ENCODE measurements at regions not wholly inside any gene's neighbourhood (a gene's known extent, or its start where the extent isn't known, plus 50 kb on each side); places are given as distances from the start of the nearest gene placed in this dataset.
"Not testable (repeated sequence)": the region's sequence is repeated elsewhere in the genome, so short reads cannot be mapped to it uniquely, and the experiment has no call there.

DNA sequence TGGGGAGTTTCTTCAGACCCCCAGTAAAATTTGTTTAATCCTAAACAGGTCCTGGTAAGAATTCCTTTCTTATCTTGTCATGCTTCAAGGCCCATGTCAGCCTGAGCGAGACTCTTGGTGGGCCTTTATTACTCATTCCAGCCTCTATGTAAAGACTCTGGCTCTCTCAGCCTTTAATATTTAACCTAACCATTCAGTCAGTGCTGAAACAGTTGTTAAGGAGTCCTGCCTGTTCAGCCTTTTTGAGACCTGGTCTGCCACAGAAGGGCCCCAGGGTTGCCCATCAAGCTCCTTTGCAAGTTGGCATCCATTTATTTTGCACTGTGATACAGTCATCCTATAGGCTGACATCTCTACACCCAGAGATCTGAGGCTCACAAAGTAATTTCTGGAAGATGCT, 107.7 kb upstream of the VANGL1 start:
- no peak for DNase-seq (ENCODE audit: low spot score)

DNA sequence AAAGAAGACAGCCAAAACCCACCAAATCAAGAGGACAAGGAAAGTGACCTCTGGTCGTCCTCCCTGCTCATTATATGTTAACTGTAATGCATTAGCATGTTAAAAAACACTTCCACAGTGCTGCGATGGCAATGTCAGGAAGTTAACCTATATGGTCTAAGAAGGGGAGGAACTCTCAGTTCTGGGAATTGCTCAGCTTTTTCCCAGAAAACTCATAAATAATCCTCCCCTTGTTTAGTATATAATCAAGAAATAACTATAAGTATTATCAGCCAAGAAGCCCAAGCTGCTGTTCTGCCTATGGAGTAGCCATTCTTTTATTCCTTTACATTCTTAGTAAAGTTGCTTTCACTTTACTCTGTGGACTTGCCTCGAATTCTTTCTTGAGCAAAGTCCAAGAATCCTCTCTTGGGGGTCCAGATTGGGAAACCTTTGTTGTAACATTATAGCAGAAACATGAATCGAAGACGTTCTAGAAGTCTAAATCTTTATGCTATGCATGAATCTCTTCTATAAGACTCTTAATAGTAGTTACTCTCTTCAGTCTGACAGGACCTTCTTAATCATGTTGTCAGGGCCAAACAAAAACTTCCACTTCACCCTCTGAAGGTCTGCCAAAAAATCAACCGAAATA, 110.0 kb upstream of the VANGL1 start:
- DNase-seq (ENCODE audit: low spot score) = no peak

DNA sequence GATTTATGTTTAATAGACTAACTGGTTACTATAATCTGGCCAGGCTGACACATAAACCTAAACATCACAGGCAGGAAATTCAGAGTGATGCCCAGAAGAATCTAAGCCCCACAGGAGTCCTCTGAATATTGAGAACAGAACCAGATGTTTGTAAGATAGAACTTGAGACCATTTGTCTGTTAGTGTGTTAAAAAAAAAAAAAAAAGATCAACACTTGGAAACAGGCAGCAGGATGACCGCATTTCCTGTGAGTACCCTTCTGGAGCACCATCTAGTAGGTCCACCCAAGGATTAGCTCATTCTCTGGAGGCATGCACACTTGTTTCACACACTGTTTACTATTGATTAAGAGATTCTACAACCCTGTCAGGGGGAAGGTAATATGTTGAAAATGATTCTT, 111.4 kb upstream of the VANGL1 start:
- DNase-seq (ENCODE audit: low spot score) = peak; percentile 68

DNA sequence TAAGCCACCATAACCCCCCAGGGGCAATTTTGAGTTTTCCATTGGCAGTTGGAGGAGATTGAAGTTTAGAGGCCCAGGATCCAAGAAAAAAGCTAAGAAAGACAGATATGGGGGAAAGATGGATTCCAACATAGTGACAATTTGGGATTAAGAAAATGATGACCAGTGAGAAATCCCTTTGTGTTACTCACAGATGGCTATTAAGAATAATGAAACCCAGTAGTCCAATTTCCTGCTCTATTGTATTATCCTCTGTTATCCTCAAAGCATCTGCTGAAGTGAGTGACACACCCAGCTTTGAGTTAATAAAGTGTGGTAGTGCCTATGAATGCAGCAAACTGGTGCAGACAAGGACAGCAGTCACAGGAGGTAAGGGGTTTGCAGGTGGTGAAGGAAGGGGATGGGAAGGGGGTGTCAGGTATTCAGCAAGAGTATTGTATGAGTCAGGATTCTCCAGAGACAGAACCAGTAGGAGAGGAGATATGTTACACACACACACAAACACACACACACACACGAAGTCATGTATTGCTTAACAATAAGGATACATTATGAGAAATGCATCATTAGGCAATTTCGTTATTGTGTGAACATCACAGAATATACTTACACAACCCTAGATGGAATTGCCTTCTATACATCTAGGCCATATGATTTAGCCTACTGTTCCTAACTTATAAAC, 112.4 kb upstream of the VANGL1 start:
- DNase-seq (ENCODE audit: low spot score) = no peak

DNA sequence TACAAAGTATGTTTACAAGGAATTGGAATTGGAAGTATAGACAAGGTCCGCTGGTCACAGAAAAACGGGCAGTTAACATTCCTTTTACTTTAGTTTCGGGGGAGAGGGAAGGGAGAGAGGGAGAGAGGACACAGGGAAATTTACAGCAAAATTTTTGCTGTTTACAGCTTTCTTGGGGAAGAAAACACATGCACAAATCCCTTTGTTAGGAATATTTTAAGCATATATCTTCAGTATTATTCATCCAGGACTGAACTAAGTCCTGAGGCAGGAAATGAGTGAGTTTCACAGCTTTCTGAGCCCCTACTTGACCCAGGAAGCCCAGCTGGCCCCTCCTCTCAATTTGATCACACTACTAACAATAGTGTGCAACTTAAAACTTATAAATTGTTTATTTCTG, 113.4 kb upstream of the VANGL1 start:
- not testable (repeated sequence) for DNase-seq (ENCODE audit: low spot score)

DNA sequence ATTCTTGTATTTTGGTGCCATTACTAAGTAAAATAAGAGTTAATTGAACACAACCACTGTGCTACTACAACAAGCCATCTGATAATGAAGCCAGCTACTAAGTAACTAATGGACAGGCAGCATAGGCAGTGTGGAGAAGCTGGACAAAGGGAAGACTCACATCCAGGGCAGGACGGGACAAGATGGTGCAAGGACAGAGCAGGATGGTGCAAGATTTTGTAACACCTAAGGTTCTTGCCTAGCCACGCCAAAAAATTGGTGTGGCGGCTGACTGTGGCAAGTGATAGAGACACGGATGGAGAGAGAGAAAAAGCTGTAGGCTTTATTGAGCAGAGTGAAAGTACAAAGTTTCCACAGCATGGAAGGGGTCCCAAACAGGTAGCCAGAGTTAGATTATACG, 114.0 kb upstream of the VANGL1 start:
- no peak for DNase-seq (ENCODE audit: low spot score)

DNA sequence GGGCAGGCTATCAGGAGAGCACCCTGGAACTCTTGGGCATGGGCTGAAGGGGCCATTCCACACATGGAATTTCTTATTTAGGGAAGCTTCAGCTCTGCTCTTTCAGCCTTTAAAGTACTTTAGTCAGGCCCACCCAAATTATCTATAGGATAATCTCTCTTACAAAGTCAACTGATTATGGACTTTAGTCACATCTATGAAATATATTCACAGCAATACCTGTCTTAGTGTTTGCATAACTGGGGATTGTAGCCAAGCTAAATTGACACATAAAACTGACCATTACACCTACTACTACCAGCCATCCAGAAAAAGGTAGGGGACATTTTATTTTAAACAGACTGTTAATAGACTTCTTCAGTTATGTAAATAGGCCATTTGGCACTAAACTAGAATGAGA, 114.9 kb upstream of the VANGL1 start:
- no peak for DNase-seq (ENCODE audit: low spot score)

DNA sequence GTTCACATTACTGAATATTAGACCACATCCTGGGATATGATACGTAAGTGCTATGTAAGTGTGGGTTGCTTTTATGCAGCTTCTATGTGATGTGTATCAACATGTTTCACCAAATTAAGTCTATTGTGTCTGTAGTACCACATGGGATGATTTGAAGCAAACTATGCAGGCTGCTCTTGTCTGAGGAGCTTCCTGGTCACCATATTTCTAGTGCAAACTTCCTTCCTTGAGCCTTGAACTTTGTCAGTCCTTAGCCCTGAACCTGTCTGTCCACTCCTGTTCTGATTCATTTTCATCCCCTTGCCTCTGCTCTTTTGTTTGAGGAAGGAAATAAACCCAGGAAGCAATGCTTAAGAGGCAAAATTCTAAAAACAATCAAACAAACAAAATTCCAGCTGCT, 117.5 kb upstream of the VANGL1 start:
- no peak for DNase-seq (ENCODE audit: low spot score)

DNA sequence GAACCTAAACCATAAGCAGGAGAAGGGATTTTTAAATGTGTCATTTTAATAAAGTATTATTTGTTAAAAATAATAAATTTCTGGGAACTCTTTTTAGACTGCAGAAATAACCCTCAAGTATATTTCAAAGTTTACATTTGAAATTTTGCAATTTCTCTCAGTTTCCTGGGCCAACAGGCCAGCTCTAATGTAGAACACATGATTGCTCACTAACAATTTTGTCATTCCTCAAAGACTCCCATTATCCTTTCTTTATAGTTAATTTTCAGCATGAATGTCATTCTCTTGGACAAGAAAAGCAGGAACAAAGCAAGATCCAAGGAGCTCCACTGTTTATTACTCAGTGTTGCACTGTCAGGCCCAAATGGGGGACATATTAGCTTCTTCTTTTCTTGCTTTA, 119.4 kb upstream of the VANGL1 start:
- DNase-seq (ENCODE audit: low spot score) = no peak

DNA sequence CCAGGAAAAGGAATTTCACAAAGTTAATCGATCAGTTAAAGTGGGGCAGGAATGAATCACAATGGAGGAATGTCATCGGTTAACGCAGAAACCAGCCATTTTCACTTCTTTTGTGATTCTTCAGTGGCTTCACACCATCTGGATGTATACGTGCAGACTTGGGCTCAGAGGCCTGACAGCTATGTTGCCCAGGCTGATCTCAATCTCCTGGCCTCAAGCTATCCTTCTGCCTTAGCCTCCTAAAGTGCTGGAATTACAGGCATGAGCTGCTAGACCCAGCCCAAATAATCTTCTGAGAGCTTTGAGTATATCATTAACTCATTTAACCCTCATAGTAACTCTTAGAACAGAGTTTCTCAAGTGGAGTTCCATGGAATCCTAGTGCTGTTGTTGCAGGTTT, 126.5 kb upstream of the VANGL1 start:
- DNase-seq (ENCODE audit: low spot score) = no peak

DNA sequence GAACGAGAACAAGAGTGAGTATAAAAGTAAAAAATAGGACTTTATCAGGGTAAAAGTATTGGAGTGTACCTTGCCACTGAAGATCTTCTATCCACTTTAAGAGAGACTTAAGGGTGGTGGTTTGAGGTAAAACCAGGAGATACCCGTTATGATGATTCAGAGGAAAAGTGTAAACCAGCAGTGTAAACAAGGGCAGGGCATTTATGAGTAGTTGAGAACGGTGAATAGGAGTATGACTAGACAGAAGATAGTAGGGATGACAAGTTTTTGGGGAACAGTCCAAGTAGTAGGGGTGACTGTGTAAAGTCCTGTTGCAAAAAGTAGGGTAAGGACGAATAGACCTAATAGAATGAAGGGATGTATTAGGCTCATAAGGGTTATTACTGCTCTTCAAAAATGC, 131.5 kb upstream of the VANGL1 start:
- DNase-seq (ENCODE audit: low spot score) = not testable (repeated sequence)

DNA sequence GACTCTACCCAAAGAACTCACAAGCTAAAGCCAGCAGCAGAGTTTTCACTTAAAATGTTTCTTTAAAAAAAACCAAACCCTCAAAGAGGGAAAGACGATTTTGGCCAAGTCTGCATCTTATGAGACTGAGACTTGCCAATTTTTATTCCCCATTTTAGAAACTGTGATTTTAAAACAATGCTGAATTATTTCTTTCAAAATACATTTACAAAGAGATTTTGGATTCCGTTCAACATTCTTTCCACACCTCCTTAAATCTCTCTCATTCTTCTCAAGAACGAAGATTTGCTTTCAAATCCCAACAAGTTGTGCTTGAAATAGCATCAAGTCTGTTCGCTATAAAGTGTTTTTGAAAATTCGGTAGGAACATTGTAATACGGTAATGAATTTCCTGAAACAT, 133.9 kb upstream of the VANGL1 start:
- no peak for DNase-seq (ENCODE audit: low spot score)

DNA sequence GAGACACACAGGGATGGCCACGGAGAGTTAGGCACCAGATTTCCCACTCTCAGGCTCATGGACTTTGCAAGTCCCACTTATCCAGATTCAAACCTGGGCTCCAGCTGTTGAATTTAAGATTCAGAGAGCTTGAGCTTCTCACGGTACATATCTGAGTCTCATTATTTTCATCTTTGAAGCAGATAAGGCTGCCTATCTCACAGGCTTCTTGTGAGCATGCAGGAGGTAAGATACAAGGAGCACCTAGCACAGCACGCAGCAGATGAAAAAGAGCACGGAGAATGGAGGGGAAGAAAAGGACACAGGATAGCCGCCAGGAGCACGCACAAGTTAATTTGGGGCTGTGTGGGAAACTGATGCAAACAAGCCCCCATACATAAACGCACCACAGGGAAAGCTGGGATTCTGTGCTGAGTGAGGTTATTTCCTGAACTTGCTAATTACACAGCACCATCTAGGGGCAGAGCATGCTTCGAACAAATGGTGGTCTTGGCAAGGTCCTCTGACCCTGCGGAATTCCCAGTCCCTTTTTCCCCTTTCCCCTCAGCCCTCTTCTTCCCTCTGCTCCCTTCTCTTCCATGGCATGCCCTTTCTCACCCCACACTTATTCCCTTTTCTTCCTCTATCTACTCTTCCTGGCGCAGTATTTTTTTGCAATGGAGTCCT, 134.7 kb upstream of the VANGL1 start:
- DNase-seq (ENCODE audit: low spot score) = peak; percentile 66

DNA sequence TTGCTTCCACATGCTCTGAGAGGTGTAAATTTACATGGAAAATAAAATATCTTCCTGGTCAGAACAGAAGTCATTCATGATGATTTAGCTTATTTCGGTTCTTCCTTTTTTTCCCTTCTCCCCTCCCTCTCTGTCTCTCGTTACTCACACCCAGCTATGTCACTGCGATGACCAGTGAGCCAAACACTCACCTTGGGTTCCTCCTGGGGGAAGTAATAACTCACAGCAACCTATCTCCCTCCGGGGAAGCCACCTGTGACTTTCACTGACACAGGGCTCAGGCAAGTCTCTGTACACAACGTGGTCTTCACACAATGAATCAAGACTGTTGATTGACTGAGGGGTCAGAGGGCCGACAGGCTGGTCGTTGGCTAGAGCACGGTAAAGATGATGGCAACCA, 135.3 kb upstream of the VANGL1 start:
- DNase-seq (ENCODE audit: low spot score) = no peak

DNA sequence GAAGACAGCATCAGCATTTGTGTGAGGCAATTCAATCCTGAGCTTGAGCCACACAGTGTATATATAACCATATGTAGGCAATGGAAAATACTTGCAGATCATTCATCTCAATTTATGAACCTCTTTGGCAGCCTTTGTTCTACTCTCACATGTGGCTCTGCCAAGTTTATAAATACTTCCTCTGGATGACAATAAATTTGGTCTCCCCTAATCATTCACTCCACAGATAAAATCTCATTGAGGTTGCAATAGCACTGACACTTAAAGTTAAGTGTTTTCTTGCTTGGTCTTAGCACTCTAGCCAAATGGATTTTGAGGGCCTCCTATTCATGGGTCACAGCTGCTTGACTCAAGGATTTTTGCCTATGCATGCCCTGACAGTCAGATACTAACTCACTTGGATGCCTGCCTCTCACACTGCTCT, 136.6 kb upstream of the VANGL1 start:
- DNase-seq (ENCODE audit: low spot score) = peak; percentile 59

DNA sequence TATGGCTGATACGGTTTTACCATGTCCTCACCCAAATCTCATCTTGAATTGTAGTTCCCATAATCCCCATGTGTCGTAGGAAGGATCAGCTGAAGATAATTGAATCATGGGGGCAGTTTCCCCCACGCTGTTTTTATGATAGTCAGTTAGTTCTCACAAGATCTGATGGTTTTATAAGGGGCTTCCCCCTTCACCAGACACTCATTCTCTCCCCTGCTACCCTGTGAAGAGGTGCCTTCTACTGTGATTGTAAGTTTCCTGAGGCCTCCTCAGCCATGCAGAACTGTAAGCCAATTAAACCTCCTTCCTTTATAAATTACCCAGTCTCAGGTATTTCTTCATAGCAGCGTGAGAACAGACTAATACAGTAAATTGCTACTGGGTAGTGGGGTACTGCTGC, 139.6 kb upstream of the VANGL1 start:
- not testable (repeated sequence) for DNase-seq (ENCODE audit: low spot score)

DNA sequence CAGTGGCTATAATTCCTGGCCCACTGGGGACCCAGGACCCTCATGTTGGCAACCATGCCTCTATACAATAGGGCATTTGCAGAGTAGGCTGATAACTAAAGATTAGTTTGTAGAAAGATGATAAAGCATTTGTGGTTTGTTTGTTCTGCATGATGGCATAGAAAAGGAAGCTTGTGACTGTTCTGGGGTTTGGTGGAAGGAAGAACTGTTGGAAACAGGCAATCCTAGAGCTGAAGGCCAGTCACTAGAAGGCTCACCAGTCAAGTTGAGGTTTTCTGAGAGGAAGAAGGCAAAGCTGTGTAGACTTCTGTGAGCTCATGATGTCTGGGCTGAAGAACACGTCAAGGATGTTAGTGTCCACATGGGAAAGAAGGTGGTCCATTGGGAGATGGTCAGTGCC, 140.3 kb upstream of the VANGL1 start:
- DNase-seq (ENCODE audit: low spot score) = no peak

DNA sequence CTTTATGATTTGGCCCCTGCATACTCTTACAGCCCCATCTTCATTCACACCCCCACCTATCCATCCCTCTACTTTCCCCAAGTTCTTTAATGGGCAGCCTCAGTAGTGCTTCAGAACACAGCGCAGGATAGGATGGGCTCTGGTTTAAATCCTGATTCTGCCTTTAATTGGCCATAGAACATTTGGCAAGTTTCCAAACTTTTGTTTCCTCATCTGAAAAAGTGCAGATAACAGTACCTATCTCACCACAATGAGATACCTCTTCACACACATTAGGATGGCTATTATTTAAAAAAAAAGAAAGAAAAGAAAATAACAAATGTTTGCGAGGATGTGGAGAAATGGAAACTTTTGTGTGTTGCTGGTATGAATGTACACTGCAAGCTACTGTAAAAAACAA, 142.5 kb upstream of the VANGL1 start:
- no peak for DNase-seq (ENCODE audit: low spot score)

DNA sequence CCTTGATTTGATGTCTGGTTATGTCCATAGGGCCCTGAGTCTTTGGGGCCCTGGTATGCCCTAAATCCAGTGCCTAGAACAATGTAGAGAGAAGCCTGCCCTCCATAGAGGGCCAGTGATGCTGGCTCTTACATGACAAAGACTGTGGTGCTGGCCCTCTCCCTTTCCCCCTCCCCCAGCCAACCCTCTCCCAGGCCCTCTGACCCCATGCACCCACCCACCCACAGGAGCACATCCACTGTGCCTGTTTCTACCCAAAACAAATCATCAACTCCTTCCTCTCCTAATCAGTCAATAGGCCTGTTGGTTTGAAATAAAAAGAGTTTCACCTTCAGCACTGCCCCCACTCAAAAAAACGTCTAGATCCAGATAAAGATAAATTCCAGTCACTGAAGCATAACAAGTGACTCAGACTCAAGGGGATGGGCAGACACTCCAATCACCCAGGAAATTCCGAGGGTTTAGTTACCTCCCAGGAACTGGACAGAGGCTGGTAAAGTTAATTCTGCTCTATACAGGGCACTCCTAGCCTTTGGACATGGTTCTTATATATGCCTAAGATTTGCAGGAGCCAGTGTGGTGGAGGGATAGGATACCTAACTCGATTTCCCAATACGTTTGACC, 144.8 kb upstream of the VANGL1 start:
- peak; percentile 76 for DNase-seq (ENCODE audit: low spot score)

DNA sequence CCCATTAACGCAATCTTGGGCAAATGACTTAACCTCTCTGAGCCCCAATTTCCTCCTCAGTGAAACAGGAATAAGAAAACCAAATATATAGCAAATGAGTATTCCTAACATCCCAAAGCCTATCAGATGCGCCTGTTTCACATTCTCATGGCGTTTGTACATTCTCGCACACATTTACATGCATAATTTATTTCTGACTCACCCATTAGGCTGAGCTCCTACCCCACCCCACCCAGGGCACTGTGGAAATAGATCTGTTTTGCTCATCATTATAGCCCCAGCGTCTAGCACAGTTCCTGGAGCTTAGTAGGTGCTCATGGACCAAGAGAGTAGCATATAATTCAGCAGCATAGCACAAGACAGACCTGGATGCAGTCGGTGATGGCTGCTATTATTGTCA, 146.1 kb upstream of the VANGL1 start:
- DNase-seq (ENCODE audit: low spot score) = peak; percentile 79

DNA sequence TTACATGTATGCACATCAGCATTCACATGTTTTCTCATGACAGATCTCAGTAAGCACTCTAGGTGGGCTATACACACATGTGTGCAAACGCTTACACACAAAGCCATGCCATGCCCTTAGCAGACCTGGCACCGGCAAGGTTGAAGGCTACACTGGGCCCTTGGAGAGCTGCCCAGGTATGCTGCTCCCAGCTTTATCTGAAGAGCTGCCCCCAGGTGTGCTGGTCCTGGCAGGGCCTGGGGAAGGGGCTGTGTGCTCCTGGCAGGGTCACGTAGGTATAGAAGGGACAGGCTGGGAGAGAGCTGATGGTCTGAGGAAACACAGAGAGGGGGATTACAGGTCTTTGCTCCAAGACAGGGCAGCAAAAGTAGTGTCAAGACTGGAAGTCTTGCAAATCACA, 146.7 kb upstream of the VANGL1 start:
- no peak for DNase-seq (ENCODE audit: low spot score)

DNA sequence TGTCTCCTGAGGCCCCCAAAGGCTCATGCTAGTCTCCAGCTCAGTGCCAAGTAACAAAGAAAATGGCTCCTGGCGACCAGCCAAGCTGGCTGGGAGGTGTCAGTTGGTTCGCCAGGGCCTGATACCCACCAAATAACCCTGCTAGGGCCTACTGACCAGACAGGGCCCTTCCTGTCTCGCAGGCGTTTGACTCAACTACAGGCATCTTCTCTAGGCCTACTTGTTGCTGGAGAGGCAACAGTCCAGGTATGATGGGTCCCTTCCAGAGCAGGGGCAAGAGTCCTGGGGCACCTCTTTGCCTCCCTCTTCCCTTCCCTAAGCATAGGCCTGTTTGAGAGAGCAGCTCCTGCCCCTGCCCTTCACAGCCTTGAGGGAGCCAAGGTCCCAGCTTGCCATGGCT, 147.9 kb upstream of the VANGL1 start:
- no peak for DNase-seq (ENCODE audit: low spot score)

DNA sequence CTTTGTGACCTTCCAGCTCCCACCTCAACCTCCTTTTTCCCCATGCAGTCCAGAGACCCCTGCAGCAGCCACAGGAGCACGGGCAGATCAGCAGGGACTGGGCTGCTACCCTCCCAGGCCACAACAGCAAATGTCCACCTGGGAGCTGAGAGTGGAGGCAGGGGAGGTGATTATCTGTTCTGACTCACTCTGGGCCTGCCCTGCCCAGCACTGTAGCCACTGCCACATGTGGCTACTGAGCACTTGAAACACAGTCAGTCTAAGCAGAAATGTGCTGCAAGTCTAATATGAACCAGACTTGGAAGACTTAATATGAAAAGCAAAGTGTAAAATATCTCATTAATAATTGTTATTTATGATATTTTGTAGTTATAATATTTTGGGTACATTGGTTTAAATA, 148.9 kb upstream of the VANGL1 start:
- DNase-seq (ENCODE audit: low spot score) = peak; percentile 82

Data from GM03348 (cell line).